Mesenchymal stem cell (in vitro differentiated cells and primary cell): ENCODE measurements at regions not wholly inside any gene's neighbourhood (a gene's known extent, or its start where the extent isn't known, plus 50 kb on each side); places are given as distances from the start of the nearest gene placed in this dataset.

Experiments
- DNase-seq: peaks from one replicate; pipeline ENCODE4 v3.0.0-alpha.2; 2013
- H2AFZ ChIP-seq: one replicate; pipeline ENCODE4 v1.6.1; 2013; ENCODE audit warnings: low read depth, mild to moderate bottlenecking, control low read depth, inconsistent platforms, low read length, moderate library complexity
- H2AK5ac ChIP-seq: 2 replicates; pipeline ENCODE4 v1.6.1; 2013; ENCODE audit warnings: low read length, moderate library complexity, mild to moderate bottlenecking, inconsistent platforms; ENCODE audit not compliant: severe bottlenecking
- H2BK120ac ChIP-seq: one replicate; pipeline ENCODE4 v1.6.1; 2013; ENCODE audit warnings: low read depth, mild to moderate bottlenecking, inconsistent platforms, low read length, moderate library complexity
- H2BK12ac ChIP-seq, 2 experiments: one replicate each; pipeline ENCODE4 v1.6.1; 2013; ENCODE audit warnings: inconsistent platforms in 2 of 2, low read length in 2 of 2, mild to moderate bottlenecking in 2 of 2, moderate library complexity in 2 of 2, control low read depth in 1 of 2
- H2BK15ac ChIP-seq: one replicate; pipeline ENCODE4 v1.6.1; 2013; ENCODE audit warnings: mild to moderate bottlenecking, low read depth, inconsistent platforms; ENCODE audit not compliant: poor library complexity, severe bottlenecking
- H2BK5ac ChIP-seq: 2 replicates; pipeline ENCODE4 v1.6.1; 2013; ENCODE audit warnings: low read depth, mild to moderate bottlenecking, low read length, control low read depth, inconsistent platforms; ENCODE audit not compliant: poor library complexity, severe bottlenecking
- H3K14ac ChIP-seq, 2 experiments: one replicate each; pipeline ENCODE4 v1.6.1; 2013; ENCODE audit warnings: inconsistent platforms in 2 of 2, low read length in 2 of 2, control low read depth in 1 of 2, mild to moderate bottlenecking in 1 of 2, moderate library complexity in 1 of 2
- H3K18ac ChIP-seq, 2 experiments: one replicate each; pipeline ENCODE4 v1.6.1; 2013; ENCODE audit warnings: inconsistent platforms in 2 of 2, low read length in 2 of 2, control low read depth in 1 of 2, low read depth in 1 of 2, mild to moderate bottlenecking in 1 of 2
- H3K23ac ChIP-seq, 2 experiments: one replicate each; pipeline ENCODE4 v1.6.1; 2013; ENCODE audit warnings: inconsistent platforms in 2 of 2, low read length in 2 of 2, mild to moderate bottlenecking in 2 of 2, moderate library complexity in 2 of 2, control low read depth in 1 of 2
- H3K27ac ChIP-seq: 2 replicates; pipeline ENCODE4 v1.5.1; 2013; ENCODE audit warnings: mild to moderate bottlenecking, moderate library complexity, low read length, control low read depth, inconsistent platforms; ENCODE audit not compliant: poor library complexity, severe bottlenecking
- H3K27me3 ChIP-seq, 2 experiments: 2 replicates each; pipeline versions ENCODE4 v1.6.1 to v1.7.0; 2013; ENCODE audit warnings: low read length in 2 of 2, mild to moderate bottlenecking in 2 of 2, moderate library complexity in 2 of 2, control low read depth in 1 of 2, inconsistent platforms in 1 of 2; ENCODE audit not compliant: control insufficient read depth in 1 of 2, insufficient read depth in 1 of 2
- H3K36me3 ChIP-seq, 2 experiments: 2 replicates each; pipeline versions ENCODE4 v1.6.1 to v1.7.0; 2013; ENCODE audit warnings: low read length in 2 of 2, control low read depth in 1 of 2, inconsistent platforms in 1 of 2, low read depth in 1 of 2, mild to moderate bottlenecking in 1 of 2; ENCODE audit not compliant: insufficient read depth in 2 of 2, control insufficient read depth in 1 of 2
- H3K4ac ChIP-seq, 2 experiments: one replicate each; pipeline ENCODE4 v1.6.1; 2013; ENCODE audit warnings: inconsistent platforms in 2 of 2, low read length in 2 of 2, mild to moderate bottlenecking in 2 of 2, moderate library complexity in 2 of 2, control low read depth in 1 of 2, low read depth in 1 of 2
- H3K4me1 ChIP-seq: 2 replicates; pipeline ENCODE4 v1.6.1; 2013; ENCODE audit warnings: low read depth, low read length, control low read depth; ENCODE audit not compliant: control insufficient read depth, insufficient read depth
- H3K4me2 ChIP-seq: 2 replicates; pipeline ENCODE4 v1.6.1; 2013; ENCODE audit warnings: low read length, mild to moderate bottlenecking, inconsistent platforms; ENCODE audit not compliant: poor library complexity, severe bottlenecking
- H3K4me3 ChIP-seq, 2 experiments: 2 replicates each; pipeline versions ENCODE4 v1.5.1 to v1.7.0; 2013; ENCODE audit warnings: low read length in 2 of 2, mild to moderate bottlenecking in 2 of 2, control low read depth in 1 of 2, low read depth in 1 of 2; ENCODE audit not compliant: insufficient read depth in 1 of 2
- H3K79me1 ChIP-seq: replicated peaks from 2 replicates; pipeline ENCODE4 v1.6.1; 2013; ENCODE audit warnings: mild to moderate bottlenecking, control low read depth, low read length, inconsistent platforms; ENCODE audit not compliant: poor library complexity, severe bottlenecking
- H3K9ac ChIP-seq: 2 replicates; pipeline ENCODE4 v1.7.0; 2013; ENCODE audit warnings: mild to moderate bottlenecking, low read length, moderate library complexity
- H3K9me3 ChIP-seq: 2 replicates; pipeline ENCODE4 v1.7.0; 2013; ENCODE audit warnings: mild to moderate bottlenecking, low read length; ENCODE audit not compliant: control insufficient read depth
- H4K8ac ChIP-seq: one replicate; pipeline ENCODE4 v1.6.1; 2013; ENCODE audit warnings: inconsistent platforms, mild to moderate bottlenecking, low read length, moderate library complexity
- H4K91ac ChIP-seq: one replicate; pipeline ENCODE4 v1.6.1; 2013; ENCODE audit warnings: mild to moderate bottlenecking, low read length, inconsistent platforms
- WGBS: methylation state at CpG from one replicate; pipeline ENCODE4 v1.1.7; 2013; ENCODE audit warnings: mixed read lengths; 5-methylcytosine and 5-hydroxymethylcytosine counted together

DNA sequence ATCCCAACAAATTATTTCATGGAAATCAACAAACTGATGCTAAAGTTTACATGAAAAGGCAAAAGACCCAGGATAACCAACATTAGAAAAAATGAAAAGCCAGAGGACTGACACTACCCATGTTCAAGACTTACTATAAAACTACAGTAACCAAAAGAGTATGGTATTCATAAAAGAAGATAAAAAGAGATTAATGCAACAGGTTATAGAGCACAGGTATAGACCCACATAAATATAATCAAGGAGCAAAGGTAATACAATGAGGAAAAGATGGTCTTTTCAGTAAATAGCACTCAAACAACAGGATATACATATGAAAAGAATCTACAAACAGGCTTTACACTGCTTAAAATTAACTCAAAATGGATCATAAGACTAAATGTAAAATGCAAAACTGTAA, 1342.7 kb downstream of the UQCRFS1 start:
- H3K14ac ChIP-seq = no peak overlapping the region
- no peak overlapping the region for H3K18ac ChIP-seq
- H4K8ac ChIP-seq = no peak overlapping the region
- no peaks in the 10 kb centered on the region for H3K4me1 ChIP-seq
- no peak overlapping the region for H3K4me3 ChIP-seq
- H2AK5ac ChIP-seq = no peak overlapping the region
- no peak overlapping the region for H2AFZ ChIP-seq
- H3K79me1 ChIP-seq = no peaks in the 10 kb centered on the region
- H3K27me3 ChIP-seq = no peaks in the 10 kb centered on the region
- H3K4ac ChIP-seq = no peak overlapping the region
- H3K4me2 ChIP-seq = no peak overlapping the region
- H3K9ac ChIP-seq = no peak overlapping the region
- no peak overlapping the region for H2BK12ac ChIP-seq
- no peaks in the 10 kb centered on the region for H3K36me3 ChIP-seq
- H2BK15ac ChIP-seq = no peak overlapping the region
- H2BK120ac ChIP-seq = no peak overlapping the region
- H3K23ac ChIP-seq = no peak overlapping the region
- no peak overlapping the region for H3K27ac ChIP-seq
- H4K91ac ChIP-seq = no peak overlapping the region
- H3K9me3 ChIP-seq = peaks cover 15% of the 10 kb centered on the region
- no peak overlapping the region for H2BK5ac ChIP-seq
- DNase-seq = no peak

DNA sequence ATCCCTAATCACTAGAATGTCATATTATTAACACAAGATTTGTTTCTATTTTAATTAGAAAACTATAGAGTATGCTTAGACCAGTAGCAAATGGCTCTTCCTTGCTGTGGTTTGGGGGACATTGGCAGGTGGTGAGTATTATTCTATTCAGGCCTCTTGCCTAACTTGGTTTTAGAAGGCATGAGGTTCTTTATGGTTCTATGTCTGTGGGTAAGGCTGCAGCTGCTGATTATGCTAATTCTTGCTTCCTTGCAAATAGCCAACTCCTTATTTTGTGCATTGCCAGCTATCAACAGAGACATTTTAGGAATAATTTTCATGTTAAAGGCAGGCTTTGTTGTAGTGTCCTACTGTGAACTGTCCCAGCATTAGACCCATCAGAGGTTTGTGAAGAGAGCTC, 1344.9 kb downstream of the UQCRFS1 start:
- Histone ChIP-seq H3K23ac (no peak overlapping the region), H4K8ac (no peak overlapping the region), H3K4me3 (no peak overlapping the region), H3K14ac (no peak overlapping the region), H2BK12ac (no peak overlapping the region), H3K18ac (no peak overlapping the region), H2BK15ac (no peak overlapping the region), H2AFZ (no peak overlapping the region), H3K79me1 (no peaks in the 10 kb centered on the region), H3K9me3 (peaks cover 3% of the 10 kb centered on the region), H2BK5ac (no peak overlapping the region), H3K4ac (no peak overlapping the region), H3K27me3 (no peaks in the 10 kb centered on the region), H3K36me3 (no peaks in the 10 kb centered on the region), H3K9ac (no peak overlapping the region), H3K4me1 (no peaks in the 10 kb centered on the region), H3K4me2 (no peak overlapping the region), H3K27ac (no peak overlapping the region), H2AK5ac (no peak overlapping the region), H4K91ac (no peak overlapping the region), H2BK120ac (no peak overlapping the region)
- DNase-seq = no peak

DNA sequence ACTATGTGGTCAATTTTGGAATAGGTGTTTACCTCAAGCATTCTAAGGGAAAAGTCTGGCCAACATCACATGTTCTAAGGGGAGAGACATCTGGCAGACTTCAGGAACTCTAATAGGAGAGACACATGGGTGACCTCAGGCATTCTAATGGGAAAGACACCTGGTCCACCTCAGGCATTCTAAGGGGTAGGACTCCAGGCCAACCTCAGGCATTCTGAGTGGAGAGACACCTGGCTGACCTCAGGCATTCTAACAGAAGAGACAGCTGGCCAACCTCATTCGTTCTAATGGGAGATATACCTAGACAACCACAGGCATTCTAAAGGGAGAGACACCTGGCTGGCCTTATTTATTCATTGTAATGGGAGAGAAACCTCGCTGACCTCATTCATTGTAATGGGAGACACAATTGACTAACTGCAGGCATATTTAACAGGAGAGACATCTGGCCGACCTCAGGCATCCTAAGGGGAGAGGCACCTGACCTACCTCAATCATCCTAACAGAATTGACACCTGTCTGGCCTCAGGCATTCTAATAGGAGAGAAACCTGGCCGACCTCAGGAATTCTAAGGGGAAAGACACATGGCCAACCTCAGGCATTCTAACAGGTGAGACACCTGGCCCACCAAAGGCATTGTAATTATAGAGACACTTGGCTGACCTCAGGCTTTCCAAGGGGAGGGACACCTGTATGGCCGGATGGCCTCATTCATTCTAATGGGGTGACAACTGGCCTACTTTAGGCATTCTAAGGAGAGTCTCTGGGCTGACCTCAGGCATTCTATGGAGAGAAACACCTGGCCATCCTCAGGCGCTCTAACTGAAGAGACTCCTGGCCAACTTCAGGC, 1346.8 kb downstream of the UQCRFS1 start:
- H2BK5ac ChIP-seq = no peak overlapping the region
- no peak overlapping the region for H3K27ac ChIP-seq
- H2BK120ac ChIP-seq = no peak overlapping the region
- no peak overlapping the region for H4K8ac ChIP-seq
- WGBS = 52% methylated on average over 6 of the region's 6 CpGs
- H3K4me2 ChIP-seq = no peak overlapping the region
- no peak overlapping the region for H3K18ac ChIP-seq
- H3K36me3 ChIP-seq = no peaks in the 10 kb centered on the region
- no peak overlapping the region for H3K14ac ChIP-seq
- H3K4me1 ChIP-seq = no peaks in the 10 kb centered on the region
- H3K79me1 ChIP-seq = no peaks in the 10 kb centered on the region
- no peak overlapping the region for H3K4me3 ChIP-seq
- no peak overlapping the region for H3K4ac ChIP-seq
- H2AFZ ChIP-seq = no peak overlapping the region
- no peak overlapping the region for H4K91ac ChIP-seq
- no peak overlapping the region for H2AK5ac ChIP-seq
- no peak for DNase-seq
- no peak overlapping the region for H3K9ac ChIP-seq
- H2BK15ac ChIP-seq = no peak overlapping the region
- H3K27me3 ChIP-seq = no peaks in the 10 kb centered on the region
- H3K23ac ChIP-seq = no peak overlapping the region
- peaks cover 4% of the 10 kb centered on the region for H3K9me3 ChIP-seq
- no peak overlapping the region for H2BK12ac ChIP-seq

DNA sequence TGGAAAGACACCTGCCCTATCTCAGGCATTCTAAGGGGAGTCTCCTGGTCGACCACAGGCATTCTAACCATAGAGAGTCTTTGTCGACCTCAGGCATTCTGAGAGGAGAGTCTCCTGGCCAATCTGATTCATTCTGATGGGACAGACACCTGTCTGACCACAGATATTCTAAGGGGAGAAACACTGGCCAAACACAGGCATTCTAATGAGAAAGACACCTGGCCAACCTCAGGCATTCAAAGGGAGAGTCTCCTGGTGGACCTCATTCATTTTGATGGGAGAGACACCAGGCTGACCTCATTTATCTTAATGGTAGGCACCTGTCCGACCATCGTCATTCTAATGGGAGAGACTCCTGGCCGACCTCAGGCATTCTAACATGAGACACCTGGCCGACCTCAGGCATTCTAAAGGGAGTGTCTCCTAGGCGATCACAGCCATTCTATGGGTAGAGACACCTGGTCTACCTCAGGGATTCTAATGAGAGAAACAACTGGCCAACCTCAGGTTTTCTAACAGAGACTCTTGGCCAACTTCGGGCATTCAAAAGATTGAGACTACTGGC, 1351.5 kb downstream of the UQCRFS1 start:
- no peak overlapping the region for H3K4me2 ChIP-seq
- no peak overlapping the region for H3K27ac ChIP-seq
- no peak overlapping the region for H2BK12ac ChIP-seq
- no peaks in the 10 kb centered on the region for H3K79me1 ChIP-seq
- no peak for DNase-seq
- no peak overlapping the region for H3K4me3 ChIP-seq
- no peak overlapping the region for H2BK5ac ChIP-seq
- no peak overlapping the region for H2AK5ac ChIP-seq
- no peak overlapping the region for H3K18ac ChIP-seq
- no peak overlapping the region for H3K9ac ChIP-seq
- no peak overlapping the region for H2AFZ ChIP-seq
- no peaks in the 10 kb centered on the region for H3K4me1 ChIP-seq
- H3K9me3 ChIP-seq = peaks cover 13% of the 10 kb centered on the region
- H2BK15ac ChIP-seq = no peak overlapping the region
- H3K14ac ChIP-seq = no peak overlapping the region
- H2BK120ac ChIP-seq = no peak overlapping the region
- no peak overlapping the region for H4K91ac ChIP-seq
- H3K36me3 ChIP-seq = no peaks in the 10 kb centered on the region
- no peak overlapping the region for H3K23ac ChIP-seq
- no peak overlapping the region for H4K8ac ChIP-seq
- 60% methylated on average over 8 of the region's 8 CpGs for WGBS
- H3K27me3 ChIP-seq = no peaks in the 10 kb centered on the region
- H3K4ac ChIP-seq = no peak overlapping the region
